ENCODE measurements at regions not wholly inside any gene's neighbourhood (a gene's known extent, or its start where the extent isn't known, plus 50 kb on each side); places are given as distances from the start of the nearest gene placed in this dataset.
A peak's percentile ranks its signal among the peaks of the same experiment; 100 is the strongest.
"Not testable (repeated sequence)": the region's sequence is repeated elsewhere in the genome, so short reads cannot be mapped to it uniquely, and the experiment has no call there.

- DNase-seq: no peak
Measured at GRCh38 chr5:174528821-174529544, 195.4 kb upstream of the MSX2 start.

- DNase-seq: no peak
Measured at GRCh38 chr5:174529925-174530681, 194.3 kb upstream of the MSX2 start.

- DNase-seq: no peak
Measured at GRCh38 chr5:174531782-174532191, 192.6 kb upstream of the MSX2 start.

- DNase-seq: peak; percentile 72
Measured at GRCh38 chr5:174532455-174533453, 191.6 kb upstream of the MSX2 start.

- no peak for DNase-seq
Measured at GRCh38 chr5:174533751-174534241, 190.6 kb upstream of the MSX2 start.

- peak; percentile 12 for DNase-seq
Measured at GRCh38 chr5:174535669-174536068, 188.7 kb upstream of the MSX2 start.

- not testable (repeated sequence) for DNase-seq
Measured at GRCh38 chr5:174539823-174540222, 184.6 kb upstream of the MSX2 start.

- DNase-seq: no peak
Measured at GRCh38 chr5:174542037-174542436, 182.3 kb upstream of the MSX2 start.

GRCh38 chr5:174542471-174542870 lies 181.9 kb upstream of the MSX2 start:
- DNase-seq: no peak

- no peak for DNase-seq
Measured at GRCh38 chr5:174545926-174546325, 178.5 kb upstream of the MSX2 start.

- DNase-seq: no peak
Measured at GRCh38 chr5:174547814-174548213, 176.6 kb upstream of the MSX2 start.

GRCh38 chr5:174549254-174549653 lies 175.1 kb upstream of the MSX2 start:
- no peak for DNase-seq

GRCh38 chr5:174550026-174550425 lies 174.4 kb upstream of the MSX2 start:
- no peak for DNase-seq

- no peak for DNase-seq
Measured at GRCh38 chr5:174552428-174552827, 172.0 kb upstream of the MSX2 start.

GRCh38 chr5:174553556-174553955 lies 170.8 kb upstream of the MSX2 start:
- DNase-seq: no peak

GRCh38 chr5:174555726-174556125 lies 168.7 kb upstream of the MSX2 start:
- DNase-seq: no peak

- no peak for DNase-seq
Measured at GRCh38 chr5:174556756-174557155, 167.6 kb upstream of the MSX2 start.

- DNase-seq: no peak
Measured at GRCh38 chr5:174558190-174558589, 166.2 kb upstream of the MSX2 start.

- peak; percentile 12 for DNase-seq
Measured at GRCh38 chr5:174559141-174559540, 165.2 kb upstream of the MSX2 start.

- no peak for DNase-seq
Measured at GRCh38 chr5:174559566-174560090, 164.8 kb upstream of the MSX2 start.

GRCh38 chr5:174560861-174561260 lies 163.5 kb upstream of the MSX2 start:
- no peak for DNase-seq

GRCh38 chr5:174563040-174563439 lies 161.3 kb upstream of the MSX2 start:
- DNase-seq: not testable (repeated sequence)

GRCh38 chr5:174563899-174564298 lies 160.5 kb upstream of the MSX2 start:
- DNase-seq: no peak

Data from NCI-H1048 (cell line).